ENCODE measurements at regions not wholly inside any gene's neighbourhood (a gene's known extent, or its start where the extent isn't known, plus 50 kb on each side); places are given as distances from the start of the nearest gene placed in this dataset.

DNA sequence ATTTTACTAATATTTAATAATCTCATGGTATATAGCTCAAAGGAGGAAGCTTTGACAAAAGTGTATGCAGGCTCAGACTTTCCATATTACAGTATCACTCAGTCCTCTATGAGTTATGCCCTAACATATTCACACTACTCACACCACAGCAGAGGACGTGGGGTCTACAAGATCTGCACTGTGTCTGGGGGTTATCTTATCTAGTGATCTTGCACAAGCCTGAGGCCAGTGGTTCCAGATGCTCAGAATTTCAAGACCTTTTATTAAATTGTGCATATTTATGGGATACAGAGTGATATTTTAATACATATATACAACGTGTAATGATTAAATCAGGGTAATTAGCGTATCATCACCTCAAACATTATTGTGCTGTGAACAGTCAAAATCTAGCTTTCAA lies 933.1 kb downstream of the SQOR start:
- no peak for DNase-seq

DNA sequence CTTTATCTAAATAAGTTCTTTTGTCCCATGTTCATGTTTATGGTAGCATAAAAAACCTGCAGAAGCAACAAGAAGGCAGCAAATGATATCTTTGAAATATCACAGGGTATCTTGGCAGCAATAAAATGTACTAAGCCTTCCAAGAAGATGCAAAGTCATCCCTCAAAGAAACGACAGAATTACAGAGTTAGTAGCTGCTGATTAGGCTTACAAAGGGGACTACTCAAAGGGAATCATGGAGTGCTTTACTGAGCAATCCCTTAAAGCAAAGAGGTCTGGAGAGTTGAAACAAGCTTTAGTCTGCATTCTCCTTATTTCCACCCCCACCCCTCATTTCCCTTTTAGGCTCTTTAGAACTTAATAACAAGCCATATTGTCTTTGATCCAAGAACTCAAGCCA lies 935.0 kb downstream of the SQOR start:
- no peak for DNase-seq

DNA sequence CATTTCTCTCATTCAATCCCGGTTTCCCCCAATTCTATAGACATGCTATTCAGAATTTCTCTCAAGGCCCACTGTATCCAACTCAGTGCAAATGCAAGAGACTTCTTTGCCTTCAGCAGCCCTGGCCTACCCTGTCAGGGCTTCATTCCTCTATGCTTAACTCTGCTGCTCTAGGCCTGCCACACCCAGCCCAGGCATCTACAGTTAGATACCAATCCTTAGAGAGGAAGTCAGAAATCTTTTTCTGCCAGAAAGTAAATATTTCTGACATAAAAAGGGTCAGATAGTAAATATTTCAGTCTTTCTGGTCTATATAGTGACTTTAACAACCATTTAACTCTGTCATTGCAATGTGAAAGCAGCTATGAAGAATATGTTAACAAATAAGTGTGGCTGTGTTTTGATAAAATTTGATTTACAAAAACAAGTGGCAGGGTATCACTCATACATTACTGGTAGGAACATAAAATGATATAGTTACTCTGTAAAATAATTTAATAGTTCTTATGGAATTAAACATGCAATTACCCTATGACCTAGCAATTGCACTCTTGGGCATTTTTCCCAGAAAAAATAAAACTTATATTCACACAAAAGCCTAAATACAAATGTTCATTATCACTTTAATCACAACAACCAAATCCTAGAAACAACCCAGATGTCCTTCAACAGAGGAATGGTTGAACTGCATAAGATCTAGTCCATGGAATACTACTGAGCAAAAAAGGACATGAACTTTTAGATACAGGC lies 942.0 kb downstream of the SQOR start:
- no peak for DNase-seq

DNA sequence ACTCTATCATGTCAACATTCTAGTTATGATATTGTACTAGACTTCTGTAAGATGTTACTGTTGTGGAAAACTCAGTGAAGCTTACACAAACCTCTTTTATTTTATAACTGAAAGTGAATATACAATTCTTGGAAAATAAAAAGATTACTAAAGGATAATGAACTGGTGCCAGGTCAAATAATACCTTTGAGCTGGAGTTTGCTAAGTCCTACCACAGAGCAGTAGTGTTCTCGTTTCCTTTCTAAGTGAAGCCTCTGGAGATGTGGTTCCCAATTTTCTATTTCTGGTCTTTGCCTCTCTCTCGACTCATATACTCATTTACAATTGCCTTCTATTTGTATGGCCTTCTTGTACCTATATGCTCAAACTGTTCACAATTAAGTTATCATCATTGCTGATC lies 942.9 kb downstream of the SQOR start:
- no peak for DNase-seq

- DNase-seq: no peak
Observed at GRCh38 chr15:46580487-46580886, 945.7 kb downstream of the SQOR start.

- DNase-seq: no peak
Observed at GRCh38 chr15:46580924-46581323, 946.1 kb downstream of the SQOR start.

DNA sequence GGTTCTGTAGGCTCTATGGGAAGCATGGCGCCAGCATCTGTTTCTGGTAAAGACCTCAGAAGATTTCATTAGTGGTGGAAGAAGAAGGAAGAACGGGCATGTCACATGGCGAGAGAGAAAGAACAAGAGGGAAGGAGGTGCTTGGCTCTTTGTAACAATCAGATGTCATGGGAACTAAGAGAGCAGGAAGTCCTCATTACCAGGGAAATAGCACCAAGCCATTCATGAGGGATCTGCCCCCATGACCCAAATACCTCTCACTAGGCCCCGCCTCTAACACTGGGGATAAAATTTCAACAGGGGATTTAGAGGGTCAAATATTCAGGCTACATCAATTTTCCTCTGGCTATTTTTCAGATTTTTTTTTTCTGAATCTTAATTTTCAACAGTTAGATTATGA lies 954.3 kb downstream of the SQOR start:
- DNase-seq: no peak

GRCh38 chr15:46591462-46591861 lies 956.6 kb downstream of the SQOR start:
- no peak for DNase-seq

GRCh38 chr15:46595016-46595415 lies 960.2 kb downstream of the SQOR start:
- no peak for DNase-seq

- no peak for DNase-seq
Observed at GRCh38 chr15:46607077-46607476, 972.2 kb downstream of the SQOR start.

- no peak for DNase-seq
Observed at GRCh38 chr15:46616033-46616432, 981.2 kb downstream of the SQOR start.

- DNase-seq: no peak
Observed at GRCh38 chr15:46617507-46617906, 982.7 kb downstream of the SQOR start.

DNA sequence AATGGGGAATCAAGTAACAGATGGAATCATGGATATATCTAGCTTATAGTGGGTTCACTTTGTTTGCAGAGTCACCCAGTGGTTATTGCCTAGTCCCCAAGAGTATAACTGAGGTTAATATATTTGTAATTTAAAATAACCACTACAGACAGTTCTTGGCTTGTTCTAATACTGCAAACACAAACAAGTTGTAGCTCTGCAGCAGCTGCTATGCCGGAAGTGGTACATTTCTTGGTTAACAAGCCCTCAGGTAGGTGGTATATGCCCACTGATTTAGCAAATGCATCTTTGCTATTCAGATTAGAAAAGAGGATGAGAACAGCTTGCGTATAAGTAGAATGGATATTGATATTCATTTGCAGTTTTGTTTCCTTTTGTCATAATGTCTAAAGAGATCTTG lies 984.2 kb downstream of the SQOR start:
- no peak for DNase-seq

GRCh38 chr15:46620392-46621013 lies 985.7 kb downstream of the SQOR start:
- no peak for DNase-seq

DNA sequence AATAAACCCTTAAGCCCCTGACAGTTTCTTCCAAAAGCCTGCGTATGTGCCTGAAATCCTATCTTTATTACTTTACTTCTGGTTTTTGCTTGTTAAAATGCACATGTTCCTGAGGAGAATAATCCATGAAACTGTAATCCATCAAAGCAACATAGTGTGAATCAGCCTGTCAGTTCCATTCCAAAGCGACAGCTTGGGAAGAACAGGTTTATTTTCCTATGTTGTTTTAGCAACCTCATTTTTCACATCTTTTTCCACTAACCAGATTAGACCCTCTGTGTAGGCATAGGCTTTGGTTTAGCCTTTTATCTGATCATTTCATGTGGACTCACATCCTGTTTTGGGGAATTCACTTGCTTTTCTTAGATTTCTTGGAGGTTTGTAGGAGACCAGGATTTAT lies 988.0 kb downstream of the SQOR start:
- DNase-seq: no peak

- no peak for DNase-seq
Observed at GRCh38 chr15:46636206-46636605, 1001.4 kb downstream of the SQOR start.

- no peak for DNase-seq
Observed at GRCh38 chr15:46644501-46645481, 1010.0 kb downstream of the SQOR start.

GRCh38 chr15:46646490-46646889 lies 1011.7 kb downstream of the SQOR start:
- DNase-seq: no peak

DNA sequence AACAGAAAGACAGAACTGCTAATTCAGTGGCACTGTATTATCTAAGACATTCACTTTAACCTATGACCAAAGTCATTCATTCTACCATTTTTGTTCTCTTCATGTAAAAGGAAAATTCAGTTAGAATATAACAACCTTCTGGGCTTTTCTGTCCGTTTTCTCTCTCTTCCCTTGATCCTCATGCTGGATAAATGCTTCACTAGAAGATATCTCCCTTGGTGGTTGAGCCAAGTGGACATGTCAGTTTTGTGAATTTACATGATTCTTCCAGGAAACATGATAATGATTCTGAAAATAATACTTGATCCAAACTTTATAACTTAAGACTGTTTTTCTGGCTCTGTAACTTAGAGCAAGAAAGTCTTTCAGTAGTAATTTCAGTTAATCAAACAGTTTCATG lies 1012.2 kb downstream of the SQOR start:
- DNase-seq: no peak

DNA sequence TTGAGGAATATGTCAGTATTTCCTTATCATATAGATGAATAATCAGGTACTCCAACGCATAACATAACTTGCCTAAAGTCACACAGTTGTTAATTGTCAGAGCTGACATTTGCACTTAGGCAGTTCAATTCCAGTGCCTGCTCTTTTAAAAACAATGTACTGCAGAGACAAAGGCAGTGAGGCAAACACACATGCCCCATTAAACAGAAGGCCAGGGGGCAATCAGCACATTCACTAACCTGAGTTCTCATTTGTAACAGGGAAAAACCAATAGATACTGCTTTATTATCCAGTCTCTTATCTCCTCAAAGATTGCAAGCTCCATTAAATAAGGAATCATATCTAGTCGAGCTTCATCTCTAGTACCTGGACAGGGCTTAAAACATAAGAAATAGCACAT lies 1017.4 kb downstream of the SQOR start:
- no peak for DNase-seq

- no peak for DNase-seq
Observed at GRCh38 chr15:46654993-46655392, 1020.2 kb downstream of the SQOR start.

DNA sequence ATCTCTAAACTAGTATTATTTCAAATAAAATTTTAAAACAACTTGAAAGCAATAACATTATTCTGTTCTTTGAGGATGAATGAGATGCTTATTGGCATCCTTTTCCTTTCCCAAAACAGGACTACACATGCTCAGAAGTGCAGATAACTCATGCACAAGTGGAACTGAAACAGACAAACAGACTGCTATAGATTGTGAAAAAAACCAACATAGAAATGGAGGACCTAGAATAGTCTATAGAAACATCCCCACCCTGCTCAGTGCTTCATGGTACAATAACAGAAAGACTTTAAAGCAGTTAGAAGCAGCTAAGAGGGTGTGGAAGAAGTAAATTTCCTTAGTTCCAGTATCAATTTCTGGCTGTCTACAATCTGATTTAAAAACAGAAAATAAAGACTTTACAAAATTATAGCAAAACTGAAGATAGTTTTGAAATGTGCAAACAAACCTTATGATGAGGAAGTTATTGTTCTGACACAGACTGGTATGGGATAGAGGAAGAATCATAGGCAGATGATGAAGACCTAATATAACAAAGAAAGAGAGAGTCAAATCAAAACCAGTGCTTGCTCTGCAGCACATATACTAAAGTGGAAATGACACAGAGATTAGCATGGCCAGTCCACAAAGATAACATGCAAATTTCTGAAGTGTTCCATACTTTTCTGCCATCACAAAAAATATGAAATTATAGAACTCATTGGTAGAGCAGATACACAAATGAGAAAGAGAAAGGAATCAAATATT lies 1025.4 kb downstream of the SQOR start:
- no peak for DNase-seq

GRCh38 chr15:46670258-46670657 lies 1035.4 kb downstream of the SQOR start:
- DNase-seq: no peak
